ENCODE measurements at regions not wholly inside any gene's neighbourhood (a gene's known extent, or its start where the extent isn't known, plus 50 kb on each side); places are given as distances from the start of the nearest gene placed in this dataset.
"Not testable (repeated sequence)": the region's sequence is repeated elsewhere in the genome, so short reads cannot be mapped to it uniquely, and the experiment has no call there.

- DNase-seq = no peak
Measured at GRCh38 chr6:14217728-14218518, 100.4 kb downstream of the CD83 start.

- no peak for DNase-seq
Measured at GRCh38 chr6:14218519-14218800, 100.9 kb downstream of the CD83 start.

- no peak for DNase-seq
Measured at GRCh38 chr6:14221564-14222279, 104.2 kb downstream of the CD83 start.

- DNase-seq = no peak
Measured at GRCh38 chr6:14222956-14223355, 105.4 kb downstream of the CD83 start.

- DNase-seq = no peak
Measured at GRCh38 chr6:14224359-14225103, 107.0 kb downstream of the CD83 start.

GRCh38 chr6:14226051-14226660, 108.6 kb downstream of the CD83 start:
- no peak for DNase-seq

GRCh38 chr6:14228571-14228970, 111.0 kb downstream of the CD83 start:
- DNase-seq = no peak

- DNase-seq = no peak
Measured at GRCh38 chr6:14231071-14231483, 113.5 kb downstream of the CD83 start.

- no peak for DNase-seq
Measured at GRCh38 chr6:14231501-14232280, 114.1 kb downstream of the CD83 start.

- DNase-seq = no peak
Measured at GRCh38 chr6:14232889-14233288, 115.3 kb downstream of the CD83 start.

- DNase-seq = no peak
Measured at GRCh38 chr6:14235653-14236356, 118.2 kb downstream of the CD83 start.

- no peak for DNase-seq
Measured at GRCh38 chr6:14239097-14239496, 121.5 kb downstream of the CD83 start.

- no peak for DNase-seq
Measured at GRCh38 chr6:14240411-14241166, 123.0 kb downstream of the CD83 start.

- no peak for DNase-seq
Measured at GRCh38 chr6:14241255-14242070, 123.9 kb downstream of the CD83 start.

- not testable (repeated sequence) for DNase-seq
Measured at GRCh38 chr6:14242912-14243311, 125.3 kb downstream of the CD83 start.

- DNase-seq = no peak
Measured at GRCh38 chr6:14243597-14243996, 126.0 kb downstream of the CD83 start.

GRCh38 chr6:14246876-14247275, 129.3 kb downstream of the CD83 start:
- no peak for DNase-seq

- no peak for DNase-seq
Measured at GRCh38 chr6:14250573-14250972, 133.0 kb downstream of the CD83 start.

- no peak for DNase-seq
Measured at GRCh38 chr6:14252271-14252850, 134.8 kb downstream of the CD83 start.
